HepG2 (cell line): ENCODE measurements at regions not wholly inside any gene's neighbourhood (a gene's known extent, or its start where the extent isn't known, plus 50 kb on each side); places are given as distances from the start of the nearest gene placed in this dataset.

Experiments used
- ATAC-seq: fragments of 200-7000 bp; cut with Tn5 transposase; 3 replicates; pipeline ENCODE4 v1.9.1; 2020; ENCODE audit warnings: mild to moderate bottlenecking, moderate library complexity
- BruUV-seq: library from RNA; stranded (reverse); fragments of 400-500 nt; replicated peaks from 2 replicates; lab custom pipeline; 2021; lab: Mats Ljungman, UMichigan
- CTCF ChIA-PET: fragments of 300-600 bp; formaldehyde crosslinking; extraction: SDS; loops from one replicate; lab custom pipeline; 2021; ENCODE audit warnings: low total read pairs, inconsistent platforms, low intra/inter-chr PET ratio; lab: Yijun Ruan, JAX
- POLR2A ChIA-PET: fragments of 350-600 bp; sonication (Branson Sonifier 250); formaldehyde crosslinking; loops from one replicate; lab custom pipeline; 2020; ENCODE audit warnings: antibody characterized with exemption, inconsistent platforms; lab: Yijun Ruan, JAX
- DNase-seq: peaks from one replicate; pipeline ENCODE4 v3.0.0-alpha.2; 2015; ENCODE audit warnings: low spot score
- FAIRE-seq: peaks from 3 replicates; lab custom pipeline; 2011; peaks lifted over from hg19 to GRCh38; lab: Jason Lieb, UNC
- H2AFZ ChIP-seq: one replicate; pipeline ENCODE4 v1.6.1; 2011; ENCODE audit warnings: low read length, inconsistent platforms
- H3K27ac ChIP-seq: fragments of 300-600 bp; 3 replicates; pipeline ENCODE4 v1.8.0; 2011; ENCODE audit warnings: mixed run types, mild to moderate bottlenecking, mixed read lengths, low read length, inconsistent platforms; ENCODE audit not compliant: insufficient read depth; ENCODE audit errors: extremely low read length
- H3K27me3 ChIP-seq, 2 experiments: fragments of 200-600 bp in 1 of 2; 2 replicates in 1 of 2; 3 replicates in 1 of 2; pipeline versions ENCODE4 v1.6.0 to v1.8.0; 2011; ENCODE audit warnings: low read length in 2 of 2, mild to moderate bottlenecking in 2 of 2, moderate library complexity in 2 of 2, inconsistent platforms in 1 of 2; ENCODE audit not compliant: insufficient read depth in 2 of 2, control insufficient read depth in 1 of 2
- H3K36me3 ChIP-seq, 2 experiments: fragments of 200-600 bp in 1 of 2; replicated peaks in 1 of 2; 2 replicates in 1 of 2; 3 replicates in 1 of 2; pipeline versions ENCODE4 v1.5.1 to v1.8.0; 2011; ENCODE audit warnings: low read length in 2 of 2, inconsistent platforms in 1 of 2; ENCODE audit not compliant: insufficient read depth in 2 of 2, control insufficient read depth in 1 of 2
- H3K4me1 ChIP-seq: 2 replicates; pipeline ENCODE4 v1.5.1; 2012; ENCODE audit warnings: low read length, inconsistent platforms; ENCODE audit not compliant: insufficient read depth
- H3K4me2 ChIP-seq: 2 replicates; pipeline ENCODE4 v1.6.0; 2011; ENCODE audit warnings: low read depth, low read length, inconsistent platforms
- H3K4me3 ChIP-seq, 3 experiments: fragments of 200-600 bp in 1 of 3; sonication (generic), shearing (Covaris generic) in 1 of 3; replicated peaks in 1 of 3; 2 replicates each; pipeline ENCODE4 v1.5.1; 2011 to 2016; ENCODE audit warnings: low read length in 3 of 3, inconsistent platforms in 2 of 3, low read depth in 2 of 3, mild to moderate bottlenecking in 2 of 3, control low read depth in 1 of 3, mixed read lengths in 1 of 3; ENCODE audit not compliant: insufficient read depth in 1 of 3
- H3K79me2 ChIP-seq: one replicate; pipeline ENCODE4 v1.6.1; 2011; ENCODE audit warnings: low read length, inconsistent platforms; ENCODE audit not compliant: insufficient read depth
- H3K9ac ChIP-seq: 2 replicates; pipeline ENCODE4 v1.6.0; 2011; ENCODE audit warnings: mild to moderate bottlenecking, low read depth, low read length, inconsistent platforms; ENCODE audit not compliant: insufficient read depth
- H3K9me3 ChIP-seq: 2 replicates; pipeline ENCODE4 v1.5.1; 2012; ENCODE audit warnings: mild to moderate bottlenecking, low read length
- H4K20me1 ChIP-seq: 2 replicates; pipeline ENCODE4 v1.6.0; 2011; ENCODE audit warnings: inconsistent platforms, mild to moderate bottlenecking, low read length, moderate library complexity; ENCODE audit not compliant: insufficient read depth
- FOXC1 ChIP-seq: sonication (generic); formaldehyde crosslinking; IDR thresholded peaks from 2 replicates; pipeline ENCODE4 v1.8.0; 2022; ENCODE audit warnings: mild to moderate bottlenecking, missing genetic modification reagents, borderline replicate concordance
- HNRNPUL1 ChIP-seq: fragments of 200-400 bp; formaldehyde crosslinking; IDR thresholded peaks from 2 replicates; pipeline ENCODE4 v1.6.1; 2017; ENCODE audit warnings: low read depth, mild to moderate bottlenecking, low read length, moderate library complexity
- JARID2 ChIP-seq: sonication (generic); formaldehyde crosslinking; IDR thresholded peaks from 2 replicates; pipeline ENCODE4 v1.8.1; 2023; ENCODE audit warnings: missing genetic modification reagents, inconsistent platforms; ENCODE audit not compliant: insufficient replicate concordance
- PAWR ChIP-seq: sonication (generic); formaldehyde crosslinking; IDR thresholded peaks from 2 replicates; pipeline ENCODE4 v1.4.0; 2020; ENCODE audit warnings: missing genetic modification reagents, mild to moderate bottlenecking, borderline replicate concordance
- WGBS: methylation state at CpG from one replicate; pipeline ENCODE4 v1.1.6; 2017; ENCODE audit warnings: low lambda C conversion rate; 5-methylcytosine and 5-hydroxymethylcytosine counted together
- in situ Hi-C: cut with HindIII; loops from 2 replicates; pipeline ENCODE4 v1.10.0; 2017; ENCODE audit warnings: low pct_unique_long_range_greater_than_20kb; ENCODE audit not compliant: extremely low pct_ligation_motif_present
- intact Hi-C: fragments of 100-400 bp; cut with micrococcal nuclease; formaldehyde crosslinking; loops from one replicate; pipeline ENCODE4 v1.10.0; 2022; ENCODE audit not compliant: unreplicated experiment
- TF ChIP-seq, protein P1 (sequence below): sonication (generic); formaldehyde crosslinking; IDR thresholded peaks from 2 replicates; pipeline ENCODE4 v1.5.0; 2020; ENCODE audit warnings: mild to moderate bottlenecking, missing genetic modification reagents, borderline replicate concordance
- TF ChIP-seq, protein P2 (sequence below): sonication (generic); formaldehyde crosslinking; IDR thresholded peaks from 2 replicates; pipeline ENCODE4 v1.5.0; 2020; ENCODE audit warnings: mild to moderate bottlenecking, low read depth, missing genetic modification reagents, borderline replicate concordance

DNA sequence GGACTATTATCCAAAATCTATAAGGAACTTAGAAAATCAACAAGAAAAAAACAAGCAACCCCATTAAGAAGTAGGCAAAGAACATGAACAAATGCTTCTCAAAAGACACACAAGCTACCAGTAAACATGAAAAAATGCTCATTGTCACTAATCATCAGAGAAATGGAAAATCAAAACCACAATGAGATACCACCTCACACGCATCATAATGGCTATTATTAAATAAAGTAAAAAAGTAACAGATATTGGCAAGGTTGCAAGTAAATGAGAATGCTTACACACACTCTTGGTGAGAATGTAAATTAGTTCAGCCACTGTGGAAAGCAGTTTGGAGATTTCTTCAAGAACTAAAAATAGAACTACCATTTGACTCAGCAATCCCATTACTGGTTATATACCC is 167.0 kb upstream of the DMRTA1 start:
- no TSS peak for BruUV-seq
- DNase-seq (no peak), FAIRE-seq (no peak), ATAC-seq (no peak)
- TF ChIP-seq FOXC1 (CRISPR knock-in tag) = no peak
- no peak for TF ChIP-seq HNRNPUL1
- TF ChIP-seq, protein P1, sequence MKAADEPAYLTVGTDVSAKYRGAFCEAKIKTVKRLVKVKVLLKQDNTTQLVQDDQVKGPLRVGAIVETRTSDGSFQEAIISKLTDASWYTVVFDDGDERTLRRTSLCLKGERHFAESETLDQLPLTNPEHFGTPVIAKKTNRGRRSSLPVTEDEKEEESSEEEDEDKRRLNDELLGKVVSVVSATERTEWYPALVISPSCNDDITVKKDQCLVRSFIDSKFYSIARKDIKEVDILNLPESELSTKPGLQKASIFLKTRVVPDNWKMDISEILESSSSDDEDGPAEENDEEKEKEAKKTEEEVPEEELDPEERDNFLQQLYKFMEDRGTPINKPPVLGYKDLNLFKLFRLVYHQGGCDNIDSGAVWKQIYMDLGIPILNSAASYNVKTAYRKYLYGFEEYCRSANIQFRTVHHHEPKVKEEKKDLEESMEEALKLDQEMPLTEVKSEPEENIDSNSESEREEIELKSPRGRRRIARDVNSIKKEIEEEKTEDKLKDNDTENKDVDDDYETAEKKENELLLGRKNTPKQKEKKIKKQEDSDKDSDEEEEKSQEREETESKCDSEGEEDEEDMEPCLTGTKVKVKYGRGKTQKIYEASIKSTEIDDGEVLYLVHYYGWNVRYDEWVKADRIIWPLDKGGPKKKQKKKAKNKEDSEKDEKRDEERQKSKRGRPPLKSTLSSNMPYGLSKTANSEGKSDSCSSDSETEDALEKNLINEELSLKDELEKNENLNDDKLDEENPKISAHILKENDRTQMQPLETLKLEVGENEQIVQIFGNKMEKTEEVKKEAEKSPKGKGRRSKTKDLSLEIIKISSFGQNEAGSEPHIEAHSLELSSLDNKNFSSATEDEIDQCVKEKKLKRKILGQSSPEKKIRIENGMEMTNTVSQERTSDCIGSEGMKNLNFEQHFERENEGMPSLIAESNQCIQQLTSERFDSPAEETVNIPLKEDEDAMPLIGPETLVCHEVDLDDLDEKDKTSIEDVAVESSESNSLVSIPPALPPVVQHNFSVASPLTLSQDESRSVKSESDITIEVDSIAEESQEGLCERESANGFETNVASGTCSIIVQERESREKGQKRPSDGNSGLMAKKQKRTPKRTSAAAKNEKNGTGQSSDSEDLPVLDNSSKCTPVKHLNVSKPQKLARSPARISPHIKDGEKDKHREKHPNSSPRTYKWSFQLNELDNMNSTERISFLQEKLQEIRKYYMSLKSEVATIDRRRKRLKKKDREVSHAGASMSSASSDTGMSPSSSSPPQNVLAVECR = no peak
- no peak for TF ChIP-seq PAWR (CRISPR knock-in tag)
- TF ChIP-seq, protein P2, sequence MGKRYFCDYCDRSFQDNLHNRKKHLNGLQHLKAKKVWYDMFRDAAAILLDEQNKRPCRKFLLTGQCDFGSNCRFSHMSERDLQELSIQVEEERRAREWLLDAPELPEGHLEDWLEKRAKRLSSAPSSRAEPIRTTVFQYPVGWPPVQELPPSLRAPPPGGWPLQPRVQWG (CRISPR knock-in tag) = no peak
- TF ChIP-seq JARID2 (CRISPR knock-in tag) = no peak
- Histone ChIP-seq H3K4me1 (no peaks in the 10 kb centered on the region), H3K4me3 (no peak overlapping the region), H3K4me2 (no peak overlapping the region), H3K36me3 (no peaks in the 10 kb centered on the region), H3K27me3 (no peaks in the 10 kb centered on the region; a peak in 1 of 5 replicates), H3K79me2 (no peaks in the 10 kb centered on the region), H3K9ac (no peak overlapping the region), H3K27ac (no peak overlapping the region), H2AFZ (no peak overlapping the region), H3K9me3 (no peaks in the 10 kb centered on the region), H4K20me1 (no peaks in the 10 kb centered on the region)
- CTCF ChIA-PET = no interaction called here
- in situ Hi-C loops (no loop called here), intact Hi-C loops (no loop called here)
- POLR2A ChIA-PET = no interaction called here
- 0% methylated on average over 1 of the region's 1 CpG for WGBS
